NCI-H510A treated with DMSO at 0.1 percent for 48 hours (cell line): ENCODE measurements at regions not wholly inside any gene's neighbourhood (a gene's known extent, or its start where the extent isn't known, plus 50 kb on each side); places are given as distances from the start of the nearest gene placed in this dataset.
"Not testable (repeated sequence)": the region's sequence is repeated elsewhere in the genome, so short reads cannot be mapped to it uniquely, and the experiment has no call there.

Experiments used
- DNase-seq: peaks from one replicate; lab custom pipeline; 2025; lab: John Stamatoyannopoulos, UW

GRCh38 chr4:158958489-158959270 is 144.2 kb upstream of the RAPGEF2 start:
- DNase-seq = no peak

- DNase-seq = no peak
Observed at GRCh38 chr4:158962393-158962792, 140.5 kb upstream of the RAPGEF2 start.

GRCh38 chr4:158963282-158963681 is 139.6 kb upstream of the RAPGEF2 start:
- not testable (repeated sequence) for DNase-seq

GRCh38 chr4:158964114-158964727 is 138.7 kb upstream of the RAPGEF2 start:
- no peak for DNase-seq

GRCh38 chr4:158964728-158965124 is 138.2 kb upstream of the RAPGEF2 start:
- DNase-seq = no peak

- DNase-seq = no peak
Observed at GRCh38 chr4:158965226-158965625, 137.7 kb upstream of the RAPGEF2 start.

GRCh38 chr4:158966091-158966490 is 136.8 kb upstream of the RAPGEF2 start:
- no peak for DNase-seq

- no peak for DNase-seq
Observed at GRCh38 chr4:158968961-158969360, 133.9 kb upstream of the RAPGEF2 start.

- DNase-seq = no peak
Observed at GRCh38 chr4:158970812-158971211, 132.1 kb upstream of the RAPGEF2 start.

GRCh38 chr4:158974438-158974837 is 128.4 kb upstream of the RAPGEF2 start:
- DNase-seq = not testable (repeated sequence)

GRCh38 chr4:158980711-158981110 is 122.2 kb upstream of the RAPGEF2 start:
- not testable (repeated sequence) for DNase-seq

- DNase-seq = no peak
Observed at GRCh38 chr4:158991534-158992155, 111.2 kb upstream of the RAPGEF2 start.

GRCh38 chr4:158993891-158994290 is 109.0 kb upstream of the RAPGEF2 start:
- DNase-seq = no peak

GRCh38 chr4:158995040-158995439 is 107.8 kb upstream of the RAPGEF2 start:
- no peak for DNase-seq

GRCh38 chr4:158995965-158996364 is 106.9 kb upstream of the RAPGEF2 start:
- no peak for DNase-seq

GRCh38 chr4:158996669-158997074 is 106.2 kb upstream of the RAPGEF2 start:
- peak; percentile 23 for DNase-seq

GRCh38 chr4:158997660-158998349 is 105.1 kb upstream of the RAPGEF2 start:
- no peak for DNase-seq

- no peak for DNase-seq
Observed at GRCh38 chr4:158998624-158999023, 104.3 kb upstream of the RAPGEF2 start.

GRCh38 chr4:158999166-158999682 is 103.7 kb upstream of the RAPGEF2 start:
- no peak for DNase-seq

GRCh38 chr4:158999849-159000248 is 103.0 kb upstream of the RAPGEF2 start:
- DNase-seq = no peak

- no peak for DNase-seq
Observed at GRCh38 chr4:159002950-159003349, 99.9 kb upstream of the RAPGEF2 start.
